Gastroesophageal sphincter (tissue), 3 donors: ENCODE measurements at regions not wholly inside any gene's neighbourhood (a gene's known extent, or its start where the extent isn't known, plus 50 kb on each side); places are given as distances from the start of the nearest gene placed in this dataset.

ENCODE experiments used
- CTCF ChIP-seq, 4 experiments: fragments of 200-600 bp in 2 of 4; fragments of 450-650 bp in 2 of 4; sonication (generic) in 1 of 4; IDR thresholded peaks; one replicate each; pipeline ENCODE4 v1.5.1; 2017 to 2019; ENCODE audit warnings: antibody characterized with exemption in 4 of 4, mild to moderate bottlenecking in 2 of 4, moderate library complexity in 2 of 4
- POLR2A ChIP-seq, 2 donors: fragments of 450-650 bp; IDR thresholded peaks; one replicate each; pipeline ENCODE4 v1.6.1; 2017; ENCODE audit warnings: antibody characterized with exemption in 2 of 2, mild to moderate bottlenecking in 2 of 2, moderate library complexity in 1 of 2

- TF ChIP-seq CTCF (IDR thresholded peaks at IDR 0.05) (no peak), POLR2A (IDR thresholded peaks at IDR 0.05) (no peak)
These were observed 115.5 kb upstream of the SH3BP4 start for GRCh38 chr2:234836271-234836670.
